Fibroblast of lung (primary cell): ENCODE measurements at regions not wholly inside any gene's neighbourhood (a gene's known extent, or its start where the extent isn't known, plus 50 kb on each side); places are given as distances from the start of the nearest gene placed in this dataset.

Experiments used
- DNase-seq, 2 donors: peaks; one replicate each; pipeline versions ENCODE4 v3.0.0 to v3.0.0-alpha.2; 2010; ENCODE audit warnings: low read depth in 2 of 2
- H2AFZ ChIP-seq: 2 replicates; pipeline ENCODE4 v1.5.1; 2012; ENCODE audit warnings: low read length, control low read depth, inconsistent platforms
- H3K27ac ChIP-seq: 2 replicates; pipeline ENCODE4 v1.5.1; 2011; ENCODE audit warnings: low read length, control low read depth; ENCODE audit not compliant: insufficient read depth
- H3K27me3 ChIP-seq: 2 replicates; pipeline ENCODE4 v1.5.1; 2011; ENCODE audit warnings: mild to moderate bottlenecking, low read length; ENCODE audit not compliant: control insufficient read depth, insufficient read depth
- H3K36me3 ChIP-seq: 2 replicates; pipeline ENCODE4 v1.5.1; 2011; ENCODE audit warnings: low read length; ENCODE audit not compliant: control insufficient read depth, insufficient read depth
- H3K4me1 ChIP-seq: 2 replicates; pipeline ENCODE4 v1.5.1; 2011; ENCODE audit warnings: low read length; ENCODE audit not compliant: control insufficient read depth, insufficient read depth; ENCODE audit errors: extremely low read depth
- H3K4me2 ChIP-seq: 2 replicates; pipeline ENCODE4 v1.5.1; 2011; ENCODE audit warnings: low read length, control low read depth; ENCODE audit not compliant: insufficient read depth; ENCODE audit errors: extremely low read depth
- H3K4me3 ChIP-seq, 4 experiments: fragments of 200-600 bp in 1 of 4; sonication (generic) in 1 of 4; replicated peaks in 1 of 4; 2 replicates each; pipeline ENCODE4 v1.5.1; 2011 to 2016; ENCODE audit warnings: low read length in 4 of 4, low read depth in 3 of 4, mild to moderate bottlenecking in 3 of 4, control low read depth in 2 of 4, inconsistent platforms in 1 of 4, mixed read lengths in 1 of 4; ENCODE audit not compliant: insufficient read depth in 1 of 4; ENCODE audit errors: control extremely low read depth in 1 of 4
- H3K79me2 ChIP-seq: 2 replicates; pipeline ENCODE4 v1.5.1; 2012; ENCODE audit warnings: mild to moderate bottlenecking, low read length, inconsistent platforms; ENCODE audit not compliant: control insufficient read depth, insufficient read depth
- H3K9ac ChIP-seq: 2 replicates; pipeline ENCODE4 v1.5.1; 2011; ENCODE audit warnings: mild to moderate bottlenecking, low read length, control low read depth; ENCODE audit not compliant: insufficient read depth
- H3K9me3 ChIP-seq: 2 replicates; pipeline ENCODE4 v1.5.1; 2012; ENCODE audit warnings: low read depth, low read length; ENCODE audit not compliant: control insufficient read depth, insufficient read depth
- H4K20me1 ChIP-seq: 2 replicates; pipeline ENCODE4 v1.5.1; 2011; ENCODE audit warnings: low read length; ENCODE audit not compliant: control insufficient read depth, insufficient read depth; ENCODE audit errors: extremely low read depth
- CTCF ChIP-seq, 2 donors: IDR thresholded peaks in 1 of 2; conservative IDR thresholded peaks in 1 of 2; 1 replicate in 1 of 2; 2 replicates in 1 of 2; pipeline ENCODE4 v1.5.1; 2011 to 2012; ENCODE audit warnings: low read length in 2 of 2, control low read depth in 1 of 2, inconsistent platforms in 1 of 2, low read depth in 1 of 2, mild to moderate bottlenecking in 1 of 2
- EZH2 ChIP-seq: IDR thresholded peaks from 2 replicates; pipeline ENCODE4 v1.5.1; 2012; ENCODE audit warnings: low read length, control low read depth, mild to moderate bottlenecking; ENCODE audit errors: missing control alignments

- Histone ChIP-seq H3K27ac (no peak overlapping the region), H2AFZ (no peak overlapping the region), H3K79me2 (no peaks in the 10 kb centered on the region), H3K9ac (no peak overlapping the region), H3K4me1 (no peaks in the 10 kb centered on the region), H4K20me1 (no peaks in the 10 kb centered on the region), H3K27me3 (no peaks in the 10 kb centered on the region), H3K4me3 (no peak overlapping the region), H3K9me3 (no peaks in the 10 kb centered on the region), H3K4me2 (no peak overlapping the region), H3K36me3 (no peaks in the 10 kb centered on the region)
- TF ChIP-seq CTCF (conservative IDR thresholded peaks at IDR 0.05 in 1 of 2, IDR thresholded peaks at IDR 0.05 in 1 of 2; ENCODE audit: low read depth in 1 of 2, low read length in 2 of 2) (no peak), EZH2 (no peak)
- DNase-seq = peak in 1 of 2 donors; percentile 29
Observed at GRCh38 chr4:177568931-177569330, 126.7 kb upstream of the AGA start.

GRCh38 chr4:177569434-177569833 lies 127.2 kb upstream of the AGA start:
- no peak overlapping the region for H3K4me3 ChIP-seq
- no peak overlapping the region for H2AFZ ChIP-seq
- no peaks in the 10 kb centered on the region for H3K79me2 ChIP-seq
- no peaks in the 10 kb centered on the region for H3K36me3 ChIP-seq
- TF ChIP-seq CTCF (conservative IDR thresholded peaks at IDR 0.05 in 1 of 2, IDR thresholded peaks at IDR 0.05 in 1 of 2; ENCODE audit: low read depth in 1 of 2, low read length in 2 of 2) (no peak), EZH2 (no peak)
- no peak overlapping the region for H3K4me2 ChIP-seq
- H3K4me1 ChIP-seq = no peaks in the 10 kb centered on the region
- peak; percentile 74 to 79 for DNase-seq
- no peak overlapping the region for H3K27ac ChIP-seq
- no peaks in the 10 kb centered on the region for H3K9me3 ChIP-seq
- H4K20me1 ChIP-seq = no peaks in the 10 kb centered on the region
- H3K27me3 ChIP-seq = no peaks in the 10 kb centered on the region
- H3K9ac ChIP-seq = no peak overlapping the region

DNA sequence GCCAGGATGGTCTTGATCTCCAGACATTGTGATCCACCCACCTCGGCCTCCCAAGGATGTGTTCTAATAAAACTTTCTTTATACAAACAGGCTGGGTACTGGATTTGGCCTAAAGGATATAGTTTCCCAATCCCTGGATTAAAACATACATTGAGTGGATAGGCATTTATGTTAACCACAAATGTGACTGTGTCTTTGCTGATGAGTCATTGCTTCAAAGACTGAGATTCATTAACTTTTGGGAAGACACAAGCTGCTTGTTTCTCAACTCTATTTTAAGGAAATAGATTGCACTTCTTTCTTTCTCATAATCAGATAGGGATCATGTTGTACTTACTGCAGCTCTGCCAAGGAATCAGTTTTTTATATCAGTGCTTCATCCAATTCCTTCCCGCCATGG lies 131.3 kb upstream of the AGA start:
- no peaks in the 10 kb centered on the region for H3K79me2 ChIP-seq

More for the DNA sequence above, 131.3 kb upstream of the AGA start:
- Histone ChIP-seq H3K9ac (no peak overlapping the region), H3K9me3 (no peaks in the 10 kb centered on the region), H3K4me2 (no peak overlapping the region), H3K4me1 (no peaks in the 10 kb centered on the region), H2AFZ (no peak overlapping the region), H3K4me3 (no peak overlapping the region), H3K27me3 (no peaks in the 10 kb centered on the region), H3K36me3 (no peaks in the 10 kb centered on the region), H4K20me1 (no peaks in the 10 kb centered on the region), H3K27ac (no peak overlapping the region)
- peak; percentile 92 to 96 for DNase-seq
- no peak for TF ChIP-seq CTCF (conservative IDR thresholded peaks at IDR 0.05 in 1 of 2, IDR thresholded peaks at IDR 0.05 in 1 of 2; ENCODE audit: low read depth in 1 of 2, low read length in 2 of 2)
- no peak for TF ChIP-seq EZH2
